Liver (tissue), 8 donors: ENCODE measurements at regions not wholly inside any gene's neighbourhood (a gene's known extent, or its start where the extent isn't known, plus 50 kb on each side); places are given as distances from the start of the nearest gene placed in this dataset.

Source experiments
- DNase-seq: peaks from one replicate; pipeline ENCODE4 v3.0.0-alpha.2; 2017; ENCODE audit warnings: low spot score
- H3K27ac ChIP-seq, 2 donors: one replicate each; pipeline ENCODE4 v1.7.0; 2013; ENCODE audit warnings: inconsistent platforms in 2 of 2, low read length in 2 of 2, control low read depth in 1 of 2, low read depth in 1 of 2, mild to moderate bottlenecking in 1 of 2
- H3K27me3 ChIP-seq, 4 donors: one replicate each; pipeline versions ENCODE4 v1.6.1 to v1.7.0; 2013; ENCODE audit warnings: low read length in 3 of 4, inconsistent platforms in 1 of 4, mild to moderate bottlenecking in 1 of 4, moderate library complexity in 1 of 4; ENCODE audit not compliant: control insufficient read depth in 4 of 4, insufficient read depth in 4 of 4
- H3K36me3 ChIP-seq, 4 donors: one replicate each; pipeline versions ENCODE4 v1.6.1 to v1.7.0; 2013; ENCODE audit warnings: low read length in 3 of 4, mild to moderate bottlenecking in 3 of 4, low read depth in 1 of 4, moderate library complexity in 1 of 4; ENCODE audit not compliant: control insufficient read depth in 4 of 4, insufficient read depth in 3 of 4
- H3K4me1 ChIP-seq, 4 donors: one replicate each; pipeline versions ENCODE4 v1.6.1 to v1.7.0; 2013; ENCODE audit warnings: low read length in 3 of 4, mild to moderate bottlenecking in 3 of 4, moderate library complexity in 1 of 4; ENCODE audit not compliant: control insufficient read depth in 4 of 4, insufficient read depth in 4 of 4
- H3K4me3 ChIP-seq, 3 donors: one replicate each; pipeline versions ENCODE4 v1.6.1 to v1.7.0; 2013; ENCODE audit warnings: low read length in 3 of 3, control low read depth in 1 of 3, low read depth in 1 of 3, mild to moderate bottlenecking in 1 of 3
- H3K9ac ChIP-seq, 2 donors: one replicate each; pipeline ENCODE4 v1.7.0; 2013; ENCODE audit warnings: low read length in 2 of 2, mild to moderate bottlenecking in 2 of 2, moderate library complexity in 2 of 2, control low read depth in 1 of 2, low read depth in 1 of 2
- H3K9me3 ChIP-seq, 4 donors: one replicate each; pipeline versions ENCODE4 v1.6.1 to v1.7.0; 2013; ENCODE audit warnings: low read length in 3 of 4; ENCODE audit not compliant: control insufficient read depth in 4 of 4
- ATF3 ChIP-seq: IDR thresholded peaks from 2 replicates; pipeline ENCODE4 v1.6.1; 2016; ENCODE audit warnings: antibody characterized with exemption
- CTCF ChIP-seq: fragments of 150-350 bp; IDR thresholded peaks from 2 replicates; pipeline ENCODE4 v1.5.1; 2017; ENCODE audit warnings: improper control_type of control experiment, low read depth, low read length; ENCODE audit not compliant: missing input control
- FOXA1 ChIP-seq: IDR thresholded peaks from 2 replicates; pipeline ENCODE4 v1.6.1; 2016; ENCODE audit warnings: antibody characterized with exemption
- MAX ChIP-seq: IDR thresholded peaks from 2 replicates; pipeline ENCODE4 v1.6.1; 2016; ENCODE audit warnings: antibody characterized with exemption
- REST ChIP-seq: IDR thresholded peaks from 2 replicates; pipeline ENCODE4 v1.6.1; 2016; ENCODE audit warnings: antibody characterized with exemption, mild to moderate bottlenecking
- RXRA ChIP-seq, 2 donors: IDR thresholded peaks; 2 replicates each; pipeline ENCODE4 v1.6.1; 2017 to 2018; ENCODE audit warnings: antibody characterized with exemption in 2 of 2, mild to moderate bottlenecking in 1 of 2
- ZBTB33 ChIP-seq: IDR thresholded peaks from 2 replicates; pipeline ENCODE4 v1.6.1; 2016; ENCODE audit warnings: antibody characterized with exemption
- WGBS: extraction: QIAGEN DNeasy Blood & Tissue Kit; methylation state at CpG from one replicate; pipeline ENCODE4 v1.1.7; 2013; 5-methylcytosine and 5-hydroxymethylcytosine counted together
- donor health status: healthy.
- donor health status: healthy.
- donor health status: healthy.
- donor health status: healthy.
- donor health status: healthy.

- no peak overlapping the region for H3K9ac ChIP-seq
- 74% methylated on average over 2 of the region's 2 CpGs for WGBS
Measured at GRCh38 chr18:10386956-10387355, 67.5 kb upstream of the APCDD1 start.

More at GRCh38 chr18:10386956-10387355, 67.5 kb upstream of the APCDD1 start:
- H3K36me3 ChIP-seq = no peaks in the 10 kb centered on the region
- TF ChIP-seq ATF3 = no peak
- no peak for TF ChIP-seq FOXA1
- TF ChIP-seq RXRA (IDR thresholded peaks at IDR 0.05) = no peak
- no peak for TF ChIP-seq ZBTB33
- TF ChIP-seq CTCF = no peak
- no peak for TF ChIP-seq MAX
- TF ChIP-seq REST = no peak
- no peak for DNase-seq
- no peak overlapping the region for H3K27ac ChIP-seq
- no peak overlapping the region for H3K4me3 ChIP-seq
- peaks cover 0 to 2% (median 0%) of the 10 kb centered on the region in 4 donors for H3K27me3 ChIP-seq
- peaks cover 0 to 4% (median 0%) of the 10 kb centered on the region in 4 donors for H3K9me3 ChIP-seq
- H3K4me1 ChIP-seq = no peaks in the 10 kb centered on the region
